Activated CD8-positive, alpha-beta memory T cell treated with anti-CD3 and anti-CD28 coated beads, Interleukin-2, amount 10 ng/mL, durations not matched to agents 7 days and 5 days (primary cell): ENCODE measurements at regions not wholly inside any gene's neighbourhood (a gene's known extent, or its start where the extent isn't known, plus 50 kb on each side); places are given as distances from the start of the nearest gene placed in this dataset.

Experiments
- ATAC-seq: fragments of 150-1000 bp; cut with Tn5 transposase; one replicate; pipeline ENCODE4 v1.10.0; 2021; ENCODE audit warnings: moderate library complexity
- CTCF ChIA-PET: fragments of 350-600 bp; sonication (Branson Sonifier 250); formaldehyde crosslinking; loops from one replicate; lab custom pipeline; 2021; ENCODE audit warnings: antibody characterized with exemption; lab: Charles Lee
- DNase-seq: peaks from one replicate; pipeline ENCODE4 v3.0.0-alpha.2; 2020
- H3K27ac Mint-ChIP-seq: one replicate; pipeline ENCODE4 v1.8.0; 2021; ENCODE audit warnings: mild to moderate bottlenecking, mixed read lengths
- H3K27me3 Mint-ChIP-seq: one replicate; pipeline ENCODE4 v1.8.0; 2021; ENCODE audit warnings: mixed read lengths
- H3K36me3 Mint-ChIP-seq: one replicate; pipeline ENCODE4 v1.8.0; 2021; ENCODE audit warnings: mild to moderate bottlenecking, mixed read lengths
- H3K4me1 Mint-ChIP-seq: one replicate; pipeline ENCODE4 v1.8.0; 2021; ENCODE audit warnings: mixed read lengths
- H3K4me3 Mint-ChIP-seq: one replicate; pipeline ENCODE4 v1.8.0; 2021; ENCODE audit warnings: mild to moderate bottlenecking, moderate library complexity, mixed read lengths
- H3K9me3 Mint-ChIP-seq: one replicate; pipeline ENCODE4 v1.8.0; 2022; ENCODE audit warnings: low read depth, mixed read lengths

DNA sequence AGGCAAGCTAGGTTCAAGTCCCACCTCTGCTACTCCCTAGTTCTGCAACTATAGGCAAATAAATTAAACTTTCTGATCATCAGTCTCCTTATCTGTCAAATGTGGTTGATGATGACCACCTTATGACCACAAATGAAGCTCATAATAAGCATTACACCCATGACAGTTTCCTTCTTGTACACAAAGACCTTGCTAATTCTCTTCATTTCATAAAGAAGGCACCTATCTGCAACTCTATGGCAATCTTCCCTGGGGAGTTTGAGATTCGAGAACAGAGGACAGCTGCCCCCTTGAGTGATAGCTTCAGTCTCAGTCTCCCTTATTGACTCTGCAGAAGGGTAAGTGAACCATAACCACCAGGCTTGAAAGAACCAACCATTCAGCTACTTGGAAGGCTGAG lies 503.1 kb upstream of the DAB1 start:
- no peaks in the 10 kb centered on the region for H3K36me3 Mint-ChIP-seq
- no peak overlapping the region for H3K4me3 Mint-ChIP-seq
- no peaks in the 10 kb centered on the region for H3K4me1 Mint-ChIP-seq
- no peaks in the 10 kb centered on the region for H3K9me3 Mint-ChIP-seq
- CTCF ChIA-PET: no interaction called here
- ATAC-seq: no peak
- H3K27ac Mint-ChIP-seq: no peak overlapping the region
- H3K27me3 Mint-ChIP-seq: no peaks in the 10 kb centered on the region
- DNase-seq: no peak

DNA sequence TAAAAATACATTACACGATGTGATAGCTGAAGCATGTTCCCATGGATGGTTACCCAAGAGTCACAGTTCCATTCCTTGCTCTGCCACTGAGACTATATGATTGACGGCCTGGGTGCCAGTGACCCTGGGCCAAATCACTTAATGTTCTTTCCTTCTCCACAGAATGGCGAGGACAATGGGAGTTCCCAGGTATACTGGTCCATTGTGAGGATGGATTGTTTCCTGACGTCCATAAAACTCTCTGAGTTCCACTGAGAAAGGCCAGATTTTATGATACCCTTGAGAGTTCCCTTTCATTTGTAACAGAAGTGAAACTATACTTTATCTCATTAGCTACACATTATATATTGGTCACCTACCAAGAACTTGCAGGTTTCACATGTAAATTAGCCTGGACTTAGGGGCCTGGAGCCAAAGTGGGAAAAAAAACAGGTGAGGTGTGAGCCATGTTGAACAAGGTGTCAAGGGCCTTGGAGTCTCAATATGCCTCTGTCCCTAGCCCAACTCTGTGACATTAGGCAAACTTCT lies 502.2 kb upstream of the DAB1 start:
- Mint-ChIP-seq H3K9me3 (no peaks in the 10 kb centered on the region), H3K4me3 (no peak overlapping the region), H3K27ac (no peak overlapping the region), H3K36me3 (no peaks in the 10 kb centered on the region), H3K27me3 (no peaks in the 10 kb centered on the region), H3K4me1 (no peaks in the 10 kb centered on the region)
- DNase-seq (no peak), ATAC-seq (no peak)
- CTCF ChIA-PET: interaction anchor here (0.5 kb wide), 1 partner anchor 238 kb away, joined by 6 read pairs; no protein-coding TSS in a partner anchor

DNA sequence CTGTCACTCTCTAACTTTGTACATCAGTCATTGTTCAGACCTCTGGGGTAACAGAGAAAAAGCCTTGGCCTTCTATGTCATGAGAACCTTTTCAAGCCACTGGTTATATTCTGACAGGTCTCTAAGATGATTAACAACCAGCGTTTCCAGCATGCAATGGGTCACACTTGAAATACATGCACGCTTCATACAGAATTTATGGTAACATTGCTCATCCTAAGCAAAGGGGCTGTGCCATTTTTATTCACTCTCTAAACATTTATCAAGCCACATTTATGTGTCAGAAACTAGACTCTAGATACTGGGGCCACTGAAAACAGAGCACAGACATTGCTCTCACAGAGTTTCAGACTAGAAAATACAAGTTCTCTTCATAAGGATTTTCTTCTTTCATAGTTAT lies 501.4 kb upstream of the DAB1 start:
- H3K27me3 Mint-ChIP-seq: no peaks in the 10 kb centered on the region
- H3K36me3 Mint-ChIP-seq: no peaks in the 10 kb centered on the region
- H3K4me3 Mint-ChIP-seq: no peak overlapping the region
- no peaks in the 10 kb centered on the region for H3K4me1 Mint-ChIP-seq
- DNase-seq: no peak
- no peak for ATAC-seq
- no peak overlapping the region for H3K27ac Mint-ChIP-seq
- no peaks in the 10 kb centered on the region for H3K9me3 Mint-ChIP-seq
- CTCF ChIA-PET: interaction anchor here (0.5 kb wide), 1 partner anchor 239 kb away, joined by 6 read pairs; no protein-coding TSS in a partner anchor

DNA sequence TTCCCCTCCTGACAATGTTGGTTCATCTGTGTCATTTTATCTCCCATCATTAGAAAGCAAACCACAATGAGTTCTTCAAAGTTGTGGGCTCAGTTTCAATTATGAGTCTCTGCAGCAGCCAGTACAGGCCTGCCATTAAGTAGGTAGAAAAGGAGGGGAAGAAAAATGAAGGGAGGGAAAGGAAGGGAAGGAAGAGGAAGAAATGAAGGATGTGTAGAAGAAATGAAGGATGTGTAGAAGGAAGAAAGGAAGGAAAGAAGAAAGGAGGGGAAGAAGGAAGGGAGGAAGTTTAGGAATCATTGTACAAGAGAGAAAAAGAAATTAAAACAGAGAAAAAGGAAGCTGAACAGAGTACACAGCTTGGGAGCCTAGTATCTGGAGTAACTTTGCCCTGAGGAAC lies 498.3 kb upstream of the DAB1 start:
- Mint-ChIP-seq H3K27me3 (no peaks in the 10 kb centered on the region), H3K9me3 (no peaks in the 10 kb centered on the region), H3K4me1 (no peaks in the 10 kb centered on the region), H3K27ac (no peak overlapping the region), H3K36me3 (no peaks in the 10 kb centered on the region), H3K4me3 (no peak overlapping the region)
- CTCF ChIA-PET: no interaction called here
- ATAC-seq (no peak), DNase-seq (no peak)

DNA sequence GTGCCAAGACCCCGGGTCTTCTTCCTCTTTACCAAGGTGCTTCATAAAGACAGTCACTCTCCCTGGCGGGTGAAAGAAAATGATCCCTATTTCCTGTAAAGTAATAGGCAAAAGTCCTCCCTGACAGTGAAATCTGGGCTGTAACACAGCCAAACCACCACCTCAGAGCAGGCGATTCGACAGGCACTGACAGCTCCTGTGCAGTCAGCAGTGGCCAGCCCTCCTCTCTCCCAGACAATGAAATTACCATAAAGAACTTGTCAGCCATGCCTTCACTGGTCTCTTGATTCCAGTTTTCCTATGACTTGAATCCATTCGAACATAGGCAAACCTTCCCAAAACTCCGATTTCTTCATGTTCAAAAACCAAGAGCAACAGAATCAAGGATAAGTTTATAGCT lies 492.2 kb upstream of the DAB1 start:
- no peak for DNase-seq
- CTCF ChIA-PET: no interaction called here
- Mint-ChIP-seq H3K4me3 (no peak overlapping the region), H3K9me3 (no peaks in the 10 kb centered on the region), H3K27ac (no peak overlapping the region), H3K4me1 (no peaks in the 10 kb centered on the region), H3K36me3 (no peaks in the 10 kb centered on the region), H3K27me3 (no peaks in the 10 kb centered on the region)
- no peak for ATAC-seq

DNA sequence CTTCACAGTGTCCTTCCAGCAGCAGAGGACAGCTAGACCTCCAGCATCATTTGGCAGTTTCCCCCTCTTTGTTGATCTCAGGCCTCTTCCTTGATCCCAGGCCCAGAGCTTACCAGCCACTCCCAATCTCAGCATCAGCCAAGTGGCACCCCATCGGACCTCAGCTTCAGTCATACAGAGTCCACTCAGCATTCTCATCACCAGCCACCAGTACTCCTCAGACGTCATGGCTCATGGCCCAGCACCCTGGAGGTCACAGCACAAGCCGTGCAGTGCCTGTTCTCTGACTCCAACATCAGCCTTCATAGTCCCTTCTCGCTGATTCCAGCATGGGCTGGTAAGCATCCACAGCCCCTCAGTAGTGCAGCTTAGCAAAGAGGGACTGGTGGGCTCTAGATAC lies 487.6 kb upstream of the DAB1 start:
- CTCF ChIA-PET: no interaction called here
- H3K36me3 Mint-ChIP-seq: no peaks in the 10 kb centered on the region
- H3K27me3 Mint-ChIP-seq: no peaks in the 10 kb centered on the region
- no peaks in the 10 kb centered on the region for H3K4me1 Mint-ChIP-seq
- ATAC-seq (no peak), DNase-seq (no peak)
- H3K27ac Mint-ChIP-seq: no peak overlapping the region
- H3K9me3 Mint-ChIP-seq: no peaks in the 10 kb centered on the region
- no peak overlapping the region for H3K4me3 Mint-ChIP-seq

DNA sequence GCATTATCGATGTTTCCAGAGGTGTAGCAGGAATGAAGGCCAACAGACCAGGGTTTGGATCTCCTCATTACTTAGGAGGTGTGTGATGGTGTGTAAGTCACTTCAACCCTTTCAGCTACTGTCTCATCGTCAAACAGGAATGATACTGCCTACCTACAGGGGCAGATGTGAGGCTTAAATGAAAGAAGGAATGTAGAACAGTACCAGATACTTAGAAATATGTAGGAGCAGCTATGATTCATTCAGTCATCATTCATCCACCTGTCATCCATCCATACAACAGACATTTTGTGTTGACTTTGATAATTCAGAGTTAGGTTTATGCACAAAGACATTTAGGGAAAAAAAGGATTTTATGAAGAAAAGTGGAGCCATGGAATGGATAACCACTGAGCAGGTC lies 486.9 kb upstream of the DAB1 start:
- Mint-ChIP-seq H3K36me3 (no peaks in the 10 kb centered on the region), H3K27me3 (no peaks in the 10 kb centered on the region), H3K9me3 (no peaks in the 10 kb centered on the region), H3K4me3 (no peak overlapping the region), H3K27ac (no peak overlapping the region), H3K4me1 (no peaks in the 10 kb centered on the region)
- CTCF ChIA-PET: no interaction called here
- DNase-seq (no peak), ATAC-seq (no peak)

DNA sequence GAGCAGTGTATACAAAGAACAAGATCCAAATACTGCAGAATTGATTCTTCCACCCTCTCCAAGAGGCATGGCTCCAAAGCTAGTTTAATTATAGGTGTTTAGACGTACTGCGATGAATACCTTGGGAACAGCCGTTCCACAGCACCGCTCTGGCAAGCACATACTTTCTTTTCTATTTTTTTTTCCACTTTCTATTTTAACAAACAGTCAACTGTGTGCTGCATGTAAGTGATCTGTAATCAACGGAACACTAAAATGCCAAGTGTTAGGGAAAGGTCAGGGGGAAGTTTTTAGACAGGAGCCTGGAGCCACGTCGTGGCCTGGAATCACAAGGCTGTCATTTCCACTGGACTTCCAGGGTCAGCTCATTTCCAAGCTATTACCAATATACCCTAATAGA lies 486.4 kb upstream of the DAB1 start:
- H3K4me3 Mint-ChIP-seq: no peak overlapping the region
- no peaks in the 10 kb centered on the region for H3K4me1 Mint-ChIP-seq
- no peaks in the 10 kb centered on the region for H3K27me3 Mint-ChIP-seq
- H3K9me3 Mint-ChIP-seq: no peaks in the 10 kb centered on the region
- DNase-seq: no peak
- no peaks in the 10 kb centered on the region for H3K36me3 Mint-ChIP-seq
- no peak overlapping the region for H3K27ac Mint-ChIP-seq
- ATAC-seq: no peak
- CTCF ChIA-PET: no interaction called here

DNA sequence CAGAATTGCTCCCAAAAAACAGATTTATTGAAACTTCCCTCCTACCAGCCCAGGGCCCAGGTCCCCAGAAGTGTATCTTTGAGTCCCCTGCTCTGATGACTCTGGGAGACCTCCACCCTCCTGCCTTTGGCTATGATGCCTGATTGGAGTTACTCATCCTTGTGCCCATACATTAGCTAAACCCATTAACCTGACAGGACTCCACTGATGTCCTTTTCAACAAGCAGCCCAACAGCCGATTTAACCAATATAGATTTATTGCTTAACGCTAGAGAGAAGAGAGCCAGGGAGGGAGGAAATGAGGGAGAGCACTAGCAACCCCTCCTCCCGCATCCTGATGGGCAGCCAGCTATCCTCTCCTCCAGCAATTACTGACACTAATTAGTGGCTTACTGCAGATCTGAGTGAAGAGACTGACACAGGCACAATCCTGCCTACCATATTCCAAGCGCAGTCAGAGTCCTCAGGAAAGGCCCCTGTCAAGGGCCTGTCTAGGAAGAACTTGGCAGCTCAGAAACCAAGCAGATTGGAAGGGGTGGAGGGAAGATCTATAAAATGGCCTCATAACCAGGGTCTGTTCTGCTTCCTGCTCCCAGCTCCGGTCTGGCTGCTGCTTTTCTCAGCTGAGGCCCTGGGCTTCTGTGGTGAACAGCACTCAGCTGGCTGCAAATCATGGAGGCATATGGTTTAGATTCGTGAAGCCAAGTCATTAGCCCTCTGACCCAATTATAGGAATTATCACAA lies 484.5 kb upstream of the DAB1 start:
- DNase-seq: no peak

DNA sequence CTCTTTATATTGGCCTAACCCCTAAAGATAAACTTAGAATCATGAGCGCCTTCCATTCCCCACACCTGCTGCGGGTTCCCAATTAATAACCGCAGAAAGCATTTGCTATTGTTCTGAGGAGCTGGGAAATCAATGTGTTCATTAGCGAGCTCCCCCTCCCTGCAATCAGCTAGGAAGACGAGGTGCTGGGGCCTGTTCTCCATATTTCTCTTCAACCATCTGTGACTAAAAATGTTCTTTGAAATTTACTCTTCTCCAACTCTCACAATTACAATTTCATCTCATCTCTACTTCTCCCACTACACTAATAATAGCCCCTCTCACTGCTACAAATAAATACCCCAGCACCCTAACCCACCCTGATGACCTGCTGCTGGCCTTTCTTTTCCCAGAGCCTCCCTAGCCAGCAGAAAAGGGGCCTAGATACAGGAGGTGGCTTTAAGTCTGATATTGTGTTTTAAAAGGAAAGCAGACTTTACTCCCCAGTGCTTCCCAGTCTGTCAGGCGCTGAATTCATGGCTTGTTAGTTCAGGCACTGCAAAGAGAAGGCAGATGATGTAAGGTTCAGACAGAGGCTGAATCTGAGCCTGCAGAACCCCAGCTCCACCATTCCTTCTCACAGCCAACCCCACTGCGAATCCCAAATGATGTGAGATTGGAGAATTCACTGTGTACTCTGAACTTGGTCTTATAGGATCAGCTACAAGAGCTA lies 477.5 kb upstream of the DAB1 start:
- Mint-ChIP-seq H3K4me1 (no peaks in the 10 kb centered on the region), H3K4me3 (no peak overlapping the region), H3K27ac (no peak overlapping the region), H3K27me3 (no peaks in the 10 kb centered on the region), H3K9me3 (no peaks in the 10 kb centered on the region), H3K36me3 (no peaks in the 10 kb centered on the region)
- no peak for DNase-seq
- CTCF ChIA-PET: no interaction called here
- ATAC-seq: no peak

More for the DNA sequence above, 484.5 kb upstream of the DAB1 start:
- Mint-ChIP-seq H3K4me1 (no peaks in the 10 kb centered on the region), H3K9me3 (no peaks in the 10 kb centered on the region), H3K4me3 (no peak overlapping the region), H3K27me3 (no peaks in the 10 kb centered on the region), H3K27ac (no peak overlapping the region), H3K36me3 (no peaks in the 10 kb centered on the region)
- CTCF ChIA-PET: no interaction called here
- no peak for ATAC-seq

DNA sequence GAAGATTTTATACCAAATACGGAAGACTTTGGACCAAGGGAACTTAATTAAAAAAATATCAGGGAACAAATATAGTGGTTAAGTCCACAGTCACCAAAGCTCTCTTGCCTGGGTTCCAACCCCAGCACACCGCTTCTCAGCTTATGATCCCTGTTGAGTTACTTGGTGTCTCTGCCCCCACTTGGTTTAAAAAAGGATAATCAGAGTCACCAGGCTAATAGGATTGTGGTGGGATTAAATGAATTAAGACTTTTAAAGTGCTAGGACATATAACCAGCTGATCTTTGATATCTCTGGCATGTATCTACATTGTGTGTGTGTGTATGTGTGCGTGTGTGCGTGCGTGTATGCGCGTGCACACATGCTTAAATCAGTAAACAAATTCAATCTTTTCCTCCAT lies 474.7 kb upstream of the DAB1 start:
- no peaks in the 10 kb centered on the region for H3K4me1 Mint-ChIP-seq
- no peaks in the 10 kb centered on the region for H3K36me3 Mint-ChIP-seq
- H3K27ac Mint-ChIP-seq: no peak overlapping the region
- ATAC-seq (no peak), DNase-seq (no peak)
- no peaks in the 10 kb centered on the region for H3K27me3 Mint-ChIP-seq
- CTCF ChIA-PET: no interaction called here
- H3K9me3 Mint-ChIP-seq: no peaks in the 10 kb centered on the region
- H3K4me3 Mint-ChIP-seq: no peak overlapping the region

DNA sequence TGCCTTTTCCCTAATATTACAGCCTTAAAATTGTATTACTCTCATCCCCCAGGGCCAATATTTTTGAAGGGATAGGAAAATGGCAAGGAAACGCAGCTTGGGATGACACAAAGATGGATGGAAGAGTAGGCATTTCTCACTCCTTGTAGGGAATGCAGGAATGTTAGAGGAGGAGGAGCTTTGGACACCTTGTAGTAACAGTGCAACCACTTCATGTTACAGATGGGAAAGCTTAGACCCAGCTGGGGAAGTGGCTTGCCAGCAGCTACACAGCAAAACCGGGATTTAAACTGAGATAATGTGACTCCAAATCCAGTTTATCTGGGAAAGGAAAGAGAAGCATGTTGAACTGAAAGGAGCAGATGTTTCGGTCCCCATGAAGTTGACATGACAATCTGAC lies 473.7 kb upstream of the DAB1 start:
- no peak for DNase-seq
- Mint-ChIP-seq H3K4me1 (no peaks in the 10 kb centered on the region), H3K27ac (no peak overlapping the region), H3K4me3 (no peak overlapping the region), H3K9me3 (no peaks in the 10 kb centered on the region), H3K36me3 (no peaks in the 10 kb centered on the region), H3K27me3 (no peaks in the 10 kb centered on the region)
- CTCF ChIA-PET: no interaction called here
- no peak for ATAC-seq

DNA sequence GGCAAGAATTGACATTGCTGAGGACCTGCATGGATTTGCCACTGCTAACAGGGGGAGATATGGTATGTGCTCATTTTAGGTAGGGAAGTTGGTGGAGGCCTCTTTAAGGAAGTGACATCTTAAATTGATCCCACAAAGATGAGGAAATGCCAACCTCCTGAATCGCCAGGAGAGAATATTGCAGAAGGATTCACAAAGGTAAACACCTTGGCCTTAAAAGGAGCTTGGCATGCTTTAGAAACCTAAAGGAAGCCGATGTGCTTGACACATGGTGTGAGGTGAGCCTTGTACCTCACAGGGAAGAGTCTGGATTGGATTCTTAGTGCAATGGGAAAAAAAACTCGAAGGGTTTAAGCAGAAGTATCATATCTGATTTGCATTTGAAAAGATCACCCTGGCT lies 470.5 kb upstream of the DAB1 start:
- Mint-ChIP-seq H3K9me3 (no peaks in the 10 kb centered on the region), H3K4me3 (no peak overlapping the region), H3K4me1 (no peaks in the 10 kb centered on the region), H3K27me3 (no peaks in the 10 kb centered on the region), H3K36me3 (no peaks in the 10 kb centered on the region), H3K27ac (no peak overlapping the region)
- no peak for ATAC-seq
- DNase-seq: no peak
- CTCF ChIA-PET: no interaction called here

DNA sequence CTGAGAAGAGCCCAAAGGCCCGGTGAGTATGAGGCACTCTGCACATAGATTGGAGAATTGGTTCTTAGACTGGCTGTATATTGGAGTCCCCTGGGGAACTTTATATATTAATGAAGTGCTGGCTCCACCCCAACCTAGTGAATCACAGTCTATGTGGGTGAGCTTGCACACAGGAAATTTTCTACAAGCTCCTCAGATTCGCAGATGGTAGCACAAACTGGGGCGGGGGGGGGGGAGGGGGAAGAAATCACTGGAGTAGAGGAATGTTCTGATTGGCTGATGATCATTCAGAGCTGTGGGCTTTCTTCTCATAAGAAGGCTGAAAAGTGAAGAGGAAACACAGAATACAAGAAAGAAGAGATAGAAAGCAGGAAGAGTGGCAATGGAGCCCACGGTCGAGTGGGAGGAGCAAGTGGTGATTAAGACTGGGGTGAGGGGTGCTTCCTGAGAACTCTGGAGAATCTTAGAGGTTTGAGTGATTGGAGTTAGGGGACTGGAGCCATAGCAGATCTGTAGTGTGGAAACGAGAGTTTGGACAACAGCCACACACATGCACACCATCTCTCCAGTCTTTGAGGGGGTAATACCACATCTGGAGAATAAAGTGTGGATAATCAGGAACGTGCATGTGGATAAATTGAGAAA lies 465.9 kb upstream of the DAB1 start:
- no peaks in the 10 kb centered on the region for H3K4me1 Mint-ChIP-seq
- no peak overlapping the region for H3K4me3 Mint-ChIP-seq
- H3K27ac Mint-ChIP-seq: no peak overlapping the region

More for the DNA sequence above, 465.9 kb upstream of the DAB1 start:
- CTCF ChIA-PET: no interaction called here
- ATAC-seq (no peak), DNase-seq (no peak)
- Mint-ChIP-seq H3K9me3 (no peaks in the 10 kb centered on the region), H3K27me3 (no peaks in the 10 kb centered on the region), H3K36me3 (no peaks in the 10 kb centered on the region)
